ENCODE measurements at regions not wholly inside any gene's neighbourhood (a gene's known extent, or its start where the extent isn't known, plus 50 kb on each side); places are given as distances from the start of the nearest gene placed in this dataset.
"Not testable (repeated sequence)": the region's sequence is repeated elsewhere in the genome, so short reads cannot be mapped to it uniquely, and the experiment has no call there.

- DNase-seq, result no peak
These were observed 124.9 kb upstream of the PRR20G start for GRCh38 chr3:127412578-127413317.

DNA sequence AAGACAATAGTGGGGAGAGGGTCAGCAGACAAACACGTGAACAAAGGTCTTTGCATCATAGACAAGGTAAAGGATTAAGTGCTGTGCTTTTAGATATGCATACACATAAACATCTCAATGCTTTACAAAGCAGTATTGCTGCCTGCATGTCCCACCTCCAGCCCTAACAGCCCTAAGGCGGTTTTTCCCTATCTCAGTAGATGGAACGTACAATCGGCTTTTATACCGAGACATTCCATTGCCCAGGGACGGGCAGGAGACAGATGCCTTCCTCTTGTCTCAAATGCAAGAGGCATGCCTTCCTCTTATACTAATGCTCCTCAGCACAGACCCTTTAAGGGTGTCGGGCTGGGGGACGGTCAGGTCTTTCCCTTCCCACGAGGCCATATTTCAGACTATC lies 124.0 kb upstream of the PRR20G start:
- not testable (repeated sequence) for DNase-seq

- no peak for DNase-seq
These were observed 123.4 kb upstream of the PRR20G start for GRCh38 chr3:127411083-127411727.

- no peak for DNase-seq
These were observed 122.8 kb upstream of the PRR20G start for GRCh38 chr3:127410678-127411077.

DNA sequence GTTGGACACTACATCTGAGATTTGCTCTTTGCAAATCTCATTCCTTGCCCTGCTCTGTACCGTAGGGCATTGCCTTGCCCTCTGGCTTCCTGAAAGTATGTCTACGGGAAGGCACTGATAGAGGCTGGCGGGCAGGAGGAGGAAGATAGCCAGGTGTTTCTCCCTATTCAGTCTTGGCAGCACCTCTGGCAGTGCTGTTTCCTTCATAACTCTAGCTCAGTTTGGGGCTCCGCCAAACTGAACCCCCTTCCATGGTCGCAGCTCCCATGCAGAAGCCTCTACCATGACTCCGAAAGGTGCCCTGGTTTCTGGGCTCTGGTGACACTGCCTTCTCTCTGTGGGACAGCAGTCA lies 122.3 kb upstream of the PRR20G start:
- DNase-seq, result no peak

DNA sequence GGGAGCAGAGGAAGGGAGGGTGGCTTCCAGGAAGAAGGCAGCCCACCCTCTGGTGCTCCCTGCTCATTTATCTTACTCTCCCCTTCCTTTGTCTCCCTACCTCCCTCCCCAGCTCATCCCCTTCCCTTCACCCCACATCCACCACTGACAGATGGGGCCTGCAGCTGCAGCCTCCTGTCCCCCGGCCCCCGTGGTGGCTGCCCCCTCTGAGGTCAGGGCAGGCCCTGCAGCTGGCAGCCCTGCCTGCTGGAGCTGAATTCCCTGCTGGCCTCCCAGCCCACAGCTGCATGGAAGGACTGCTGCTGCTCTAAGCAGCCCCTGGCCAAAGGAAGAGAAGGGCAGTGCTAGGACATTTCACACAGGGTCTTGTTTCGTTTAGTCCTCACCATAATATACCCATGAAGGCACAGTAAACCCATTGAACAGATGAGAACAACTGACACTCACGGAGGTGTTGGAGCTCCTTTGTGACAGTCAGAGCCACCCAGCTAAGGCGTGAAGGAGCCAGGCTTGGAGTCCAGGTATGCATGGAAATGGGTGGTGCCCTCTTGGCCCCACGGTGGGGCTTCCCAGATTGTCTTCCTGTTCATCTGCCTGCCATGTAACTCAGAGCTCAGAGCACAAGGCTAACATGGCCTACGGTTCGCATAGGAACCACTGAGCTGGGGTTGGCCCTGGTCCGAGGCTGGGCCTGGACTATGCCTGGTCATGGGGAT lies 121.7 kb upstream of the PRR20G start:
- DNase-seq, result no peak

- no peak for DNase-seq
These were observed 121.0 kb upstream of the PRR20G start for GRCh38 chr3:127408684-127409420.

- no peak for DNase-seq
These were observed 120.3 kb upstream of the PRR20G start for GRCh38 chr3:127408022-127408683.

DNA sequence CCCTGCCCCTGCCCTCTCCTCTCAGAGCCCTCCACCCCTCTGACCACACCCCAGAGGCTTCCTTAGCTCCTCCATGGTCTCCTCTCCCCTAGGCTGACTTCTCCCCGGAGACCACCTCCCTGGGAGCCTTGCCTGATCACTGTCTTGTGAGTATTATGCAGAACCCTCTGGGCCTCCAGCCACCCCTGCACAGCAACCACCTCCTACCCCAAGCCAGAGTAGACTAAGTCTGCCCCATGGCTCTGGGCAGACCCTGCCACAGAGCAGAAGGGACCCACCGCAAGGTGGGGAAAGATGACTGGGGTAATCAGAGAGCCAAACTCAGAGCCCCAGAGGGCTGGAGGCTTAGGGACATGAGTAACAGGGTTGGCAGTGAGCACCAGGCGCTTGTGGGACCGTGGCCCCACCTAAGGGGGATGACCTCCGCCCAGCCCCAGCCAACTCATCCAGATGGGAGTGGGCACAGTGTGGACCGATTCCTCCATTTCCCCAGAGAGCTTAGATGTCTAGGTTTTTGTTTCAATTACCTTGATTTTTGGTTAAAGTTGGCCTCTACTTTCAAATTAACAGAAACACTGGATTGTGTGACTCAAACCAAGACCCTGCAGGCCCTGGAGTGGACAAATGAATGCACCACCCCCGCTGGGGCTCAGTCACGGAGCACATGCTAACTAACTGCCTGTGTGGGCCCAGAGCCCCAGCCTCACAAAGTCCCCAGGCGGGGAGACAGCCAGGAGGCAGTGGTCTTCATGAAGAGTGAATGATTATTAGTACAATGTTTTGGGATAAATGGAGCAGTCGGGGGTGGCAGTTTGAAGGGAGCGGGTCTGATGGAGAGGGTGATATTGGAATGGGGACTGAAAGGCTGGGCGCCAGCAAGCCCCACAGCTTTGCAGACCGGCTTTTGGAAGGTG lies 119.4 kb upstream of the PRR20G start:
- DNase-seq, result no peak

DNA sequence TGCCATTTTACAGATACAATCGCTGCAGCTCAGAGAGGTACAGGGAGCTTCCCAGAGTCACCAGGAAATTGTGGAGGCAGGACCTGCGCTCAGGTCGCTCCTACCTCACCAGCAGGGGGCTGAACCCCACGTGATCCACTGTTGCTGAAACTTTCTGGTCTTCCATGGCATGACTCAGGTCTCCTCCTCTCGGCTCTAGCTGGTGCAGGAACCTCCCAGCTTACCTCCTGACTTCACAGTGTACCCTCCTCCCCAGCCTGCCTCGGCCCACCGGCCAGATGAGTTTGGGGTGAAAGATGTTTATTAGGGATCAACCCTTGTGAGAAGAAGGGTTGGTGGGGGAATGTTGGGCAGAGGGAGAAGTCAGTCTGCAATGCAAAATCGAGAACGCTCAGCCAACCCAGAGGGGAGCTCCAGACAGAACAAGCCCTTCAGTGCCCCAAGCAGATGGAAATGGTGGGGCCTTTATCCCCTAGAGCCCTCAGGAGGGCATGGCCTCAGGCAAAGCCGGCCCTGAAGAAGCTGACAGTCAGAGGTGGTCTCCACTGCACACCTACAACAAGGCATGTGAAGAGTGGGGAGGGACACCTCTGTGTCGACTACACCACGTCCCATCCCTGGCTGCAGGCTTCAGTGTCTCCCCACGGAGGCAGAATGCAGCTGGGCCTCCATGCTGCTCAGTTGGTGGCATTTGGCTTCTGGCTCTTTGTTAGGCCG lies 118.6 kb upstream of the PRR20G start:
- no peak for DNase-seq

- no peak for DNase-seq
These were observed 117.9 kb upstream of the PRR20G start for GRCh38 chr3:127405791-127406190.

DNA sequence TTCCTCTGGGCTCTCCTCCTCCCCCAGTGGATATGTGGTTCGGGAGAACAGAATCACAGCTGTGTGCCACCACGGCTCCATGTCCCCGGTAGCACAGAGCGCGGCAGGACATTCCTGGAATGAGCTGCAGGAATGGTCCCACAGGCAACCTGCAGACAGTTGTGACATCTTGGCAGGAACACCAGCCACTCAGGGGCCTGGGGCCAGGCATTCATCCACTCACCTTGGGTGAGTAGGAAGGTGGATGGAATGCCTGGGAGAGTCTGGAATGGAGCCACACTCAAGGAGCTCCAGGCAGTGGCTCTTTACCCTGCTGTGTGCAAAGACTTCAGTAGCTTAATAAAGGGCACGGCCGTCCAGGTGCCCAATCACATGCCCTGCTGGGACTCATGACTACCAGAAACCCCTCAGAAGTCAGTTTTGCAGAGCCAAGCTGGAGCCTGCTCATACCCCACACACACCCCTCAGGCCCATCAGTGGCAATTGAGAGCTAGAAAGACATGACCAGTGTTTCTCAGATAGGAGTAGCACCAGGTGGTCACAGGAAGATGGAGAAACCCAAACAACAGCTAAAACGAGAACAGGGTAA lies 117.3 kb upstream of the PRR20G start:
- DNase-seq, result no peak

GRCh38 chr3:127404221-127405009 lies 116.6 kb upstream of the PRR20G start:
- DNase-seq, result no peak

DNA sequence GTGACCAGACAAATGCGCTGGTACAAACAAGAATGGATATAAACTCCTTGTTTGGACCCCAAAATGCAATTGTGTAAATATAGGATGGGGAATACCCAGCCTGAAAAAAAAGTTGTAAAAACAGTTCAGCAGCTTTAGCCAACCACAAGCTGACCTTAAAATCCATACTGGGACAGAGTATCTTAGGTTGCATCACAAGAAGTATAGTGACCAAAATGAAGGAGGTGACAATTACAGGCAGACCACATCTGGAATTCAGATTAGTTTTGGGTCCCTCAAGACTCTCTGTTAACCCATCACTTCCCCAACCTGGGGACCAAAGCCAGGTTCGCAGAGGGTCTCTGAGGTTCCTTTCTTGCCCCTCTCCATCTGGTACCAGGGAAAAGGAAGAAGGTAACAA lies 115.9 kb upstream of the PRR20G start:
- no peak for DNase-seq

DNA sequence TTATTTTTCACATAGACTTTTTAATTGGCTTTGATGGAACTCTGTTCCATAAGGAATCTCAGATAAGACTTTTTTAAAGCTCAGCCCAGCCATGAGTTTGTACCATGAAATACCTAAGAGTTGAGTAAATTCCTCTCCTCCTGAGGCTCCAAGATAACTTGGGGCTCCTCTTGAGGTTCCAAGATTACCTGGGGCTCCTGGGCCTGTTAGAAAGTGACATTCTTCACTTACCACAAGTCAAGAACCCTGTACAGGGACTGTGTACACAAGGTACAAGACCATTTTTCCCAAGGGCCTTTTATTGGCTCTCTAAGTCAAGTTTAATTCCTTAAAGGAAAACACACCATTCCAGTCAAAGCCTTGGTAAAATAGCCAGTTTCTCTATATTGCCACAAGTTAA lies 111.3 kb upstream of the PRR20G start:
- no peak for DNase-seq

DNA sequence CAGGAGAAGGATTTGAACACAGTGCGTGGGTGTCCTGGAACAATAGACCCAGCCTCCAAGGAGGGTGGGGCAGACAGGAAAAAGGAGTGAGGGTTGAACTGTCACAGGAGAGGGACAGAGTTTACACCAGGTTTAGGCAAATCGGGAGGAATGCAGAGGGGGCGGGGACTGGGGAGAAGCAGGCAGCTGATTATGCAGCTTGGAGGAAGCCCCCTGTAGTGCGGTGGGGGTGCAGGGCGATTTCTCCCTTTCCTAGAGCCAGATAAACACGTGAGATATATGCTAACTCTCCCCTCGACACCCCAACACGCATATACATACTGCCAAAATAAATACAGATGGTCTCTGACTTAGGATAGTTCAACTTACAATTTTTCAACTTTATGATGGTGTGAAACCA lies 108.6 kb upstream of the PRR20G start:
- DNase-seq, result no peak

GRCh38 chr3:127395663-127396355 lies 108.0 kb upstream of the PRR20G start:
- no peak for DNase-seq

DNA sequence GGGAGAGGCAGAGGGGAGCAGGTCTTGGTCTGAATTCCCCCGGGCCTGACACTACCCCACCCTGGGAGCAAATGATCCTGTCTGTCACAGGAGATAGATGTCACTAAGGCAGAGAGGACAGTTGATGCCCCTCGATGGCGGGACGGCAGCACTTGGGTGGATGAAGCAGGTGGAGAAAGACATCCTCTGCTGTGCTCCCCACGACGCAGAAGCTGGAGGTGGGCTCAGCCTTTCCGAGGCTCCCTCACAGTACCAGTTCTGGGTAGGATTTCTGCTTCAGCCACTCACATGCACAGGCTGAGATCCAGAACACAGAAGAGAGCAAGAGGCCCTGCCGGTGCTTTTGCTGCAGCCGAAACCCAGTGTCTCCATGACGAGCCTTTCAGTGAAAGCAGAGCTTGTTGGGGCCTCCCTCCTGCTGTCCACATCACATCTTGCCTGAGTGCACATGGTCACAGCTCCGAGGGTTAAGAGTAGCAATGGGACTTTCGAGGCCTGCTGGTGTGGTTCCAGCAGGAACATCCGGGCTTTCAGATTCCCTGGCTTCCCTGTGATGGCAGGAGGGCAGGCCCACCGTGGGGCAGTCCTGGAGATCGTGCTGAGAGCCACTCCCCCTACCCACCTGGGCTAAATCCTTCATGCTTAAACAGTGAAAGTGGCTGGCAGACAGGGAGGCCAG lies 107.3 kb upstream of the PRR20G start:
- no peak for DNase-seq

DNA sequence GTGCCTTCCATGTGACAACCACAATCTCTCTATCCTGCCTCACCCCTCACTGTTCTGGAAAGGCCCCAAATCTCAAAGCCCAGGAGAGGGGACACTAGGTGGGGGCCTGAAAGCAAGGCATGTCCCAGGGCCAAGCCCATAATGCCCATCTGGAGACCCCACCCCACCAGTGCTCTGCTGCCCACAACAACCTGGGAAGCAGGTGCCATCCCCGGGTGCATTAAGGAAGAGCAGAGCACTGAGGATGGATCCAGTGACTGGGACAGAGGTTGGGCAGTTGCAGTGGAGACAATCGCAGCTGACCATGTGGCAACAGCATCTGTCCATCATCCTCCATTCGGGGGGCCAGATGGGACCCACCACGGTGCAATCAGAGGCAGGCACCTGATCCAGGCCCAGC lies 106.2 kb upstream of the PRR20G start:
- DNase-seq, result no peak
